SK-N-SH (cell line): ENCODE measurements at regions not wholly inside any gene's neighbourhood (a gene's known extent, or its start where the extent isn't known, plus 50 kb on each side); places are given as distances from the start of the nearest gene placed in this dataset.

Source experiments
- CTCF ChIA-PET: fragments of 300-600, 350-600 bp; formaldehyde crosslinking; extraction: SDS; loops from one replicate; lab custom pipeline; 2021; lab: Yijun Ruan, JAX
- POLR2A ChIA-PET: fragments of 350-600 bp; sonication (Branson Sonifier 250); formaldehyde crosslinking; extraction: SDS; loops from one replicate; lab custom pipeline; 2020; ENCODE audit warnings: antibody characterized with exemption, inconsistent platforms; lab: Yijun Ruan, JAX
- DNase-seq: peaks from one replicate; pipeline ENCODE4 v3.0.0; 2012
- H2AFZ ChIP-seq: fragments of 200-600 bp; sonication (generic); 2 replicates; pipeline ENCODE4 v1.8.1; 2016; ENCODE audit warnings: antibody characterized with exemption, mild to moderate bottlenecking, low read depth
- H3F3A ChIP-seq: fragments of 200-600 bp; sonication (generic); replicated peaks from 2 replicates; pipeline ENCODE3; 2016; ENCODE audit warnings: antibody characterized with exemption, mild to moderate bottlenecking; ENCODE audit not compliant: insufficient read depth
- H3K27ac ChIP-seq, 2 experiments: fragments of 200-500 bp in 1 of 2; fragments of 200-600 bp in 1 of 2; sonication (Bioruptor generic) in 1 of 2; sonication (generic), shearing (Covaris generic) in 1 of 2; 2 replicates each; pipeline versions ENCODE4 v1.5.1 to v1.6.1; 2014 to 2016; ENCODE audit warnings: low read depth in 2 of 2, inconsistent platforms in 1 of 2, low read length in 1 of 2, mild to moderate bottlenecking in 1 of 2, mixed read lengths in 1 of 2
- H3K27me3 ChIP-seq: fragments of 200-600 bp; sonication (generic), shearing (Covaris generic); 2 replicates; pipeline ENCODE4 v1.6.1; 2016; ENCODE audit warnings: mixed run types; ENCODE audit not compliant: insufficient read depth
- H3K36me3 ChIP-seq, 2 experiments: fragments of 200-500 bp in 1 of 2; fragments of 200-600 bp in 1 of 2; sonication (Bioruptor generic) in 1 of 2; sonication (generic) in 1 of 2; replicated peaks in 1 of 2; 2 replicates each; pipeline versions ENCODE3 to v1.5.1; 2014 to 2016; ENCODE audit warnings: low read length in 1 of 2, mild to moderate bottlenecking in 1 of 2; ENCODE audit not compliant: insufficient read depth in 2 of 2, control insufficient read depth in 1 of 2
- H3K4me1 ChIP-seq, 2 experiments: fragments of 200-500 bp in 1 of 2; fragments of 200-600 bp in 1 of 2; sonication (Bioruptor generic) in 1 of 2; sonication (generic), shearing (Covaris generic) in 1 of 2; 2 replicates each; pipeline versions ENCODE4 v1.5.1 to v1.6.1; 2014 to 2016; ENCODE audit warnings: low read depth in 1 of 2, low read length in 1 of 2, mixed run types in 1 of 2; ENCODE audit not compliant: insufficient read depth in 2 of 2, control insufficient read depth in 1 of 2
- H3K4me2 ChIP-seq: fragments of 200-600 bp; sonication (generic), shearing (Covaris generic); 2 replicates; pipeline ENCODE4 v1.6.1; 2017; ENCODE audit warnings: mixed run types
- H3K4me3 ChIP-seq, 2 experiments: fragments of 200-500 bp in 1 of 2; fragments of 200-600 bp in 1 of 2; sonication (Bioruptor generic) in 1 of 2; sonication (generic), shearing (Covaris generic) in 1 of 2; 2 replicates each; pipeline versions ENCODE4 v1.5.1 to v1.8.1; 2014 to 2016; ENCODE audit warnings: low read depth in 2 of 2, inconsistent platforms in 1 of 2, low read length in 1 of 2, mild to moderate bottlenecking in 1 of 2, mixed read lengths in 1 of 2, moderate library complexity in 1 of 2
- H3K79me2 ChIP-seq: fragments of 200-600 bp; sonication (generic); 2 replicates; pipeline ENCODE4 v1.8.1; 2017; ENCODE audit warnings: mild to moderate bottlenecking; ENCODE audit not compliant: insufficient read depth
- H3K9ac ChIP-seq: fragments of 200-600 bp; sonication (generic); 2 replicates; pipeline ENCODE4 v1.6.1; 2017; ENCODE audit warnings: mixed run types
- H3K9me2 ChIP-seq: fragments of 200-600 bp; sonication (generic); 2 replicates; pipeline ENCODE4 v1.6.1; 2017; ENCODE audit warnings: mixed run types
- H3K9me3 ChIP-seq: fragments of 200-600 bp; sonication (generic); 2 replicates; pipeline ENCODE4 v1.6.1; 2017; ENCODE audit warnings: mixed run types, mild to moderate bottlenecking, moderate library complexity
- H4K20me1 ChIP-seq: fragments of 200-600 bp; sonication (generic); 2 replicates; pipeline ENCODE4 v1.6.1; 2017; ENCODE audit warnings: mild to moderate bottlenecking, mixed run types; ENCODE audit not compliant: insufficient read depth
- RCOR1 ChIP-seq: fragments of 150-350 bp; IDR thresholded peaks from 2 replicates; pipeline ENCODE4 v1.6.1; 2017; ENCODE audit warnings: antibody characterized with exemption, low read length
- WGBS: methylation state at CpG from one replicate; pipeline ENCODE4 v1.1.6; 2017; ENCODE audit warnings: low lambda C conversion rate; 5-methylcytosine and 5-hydroxymethylcytosine counted together
- TF ChIP-seq, protein P1 (sequence below): IDR thresholded peaks from 2 replicates; pipeline ENCODE4 v1.6.1; 2012; ENCODE audit warnings: mild to moderate bottlenecking, low read depth, low read length, moderate library complexity
- TF ChIP-seq, protein P2 (sequence below): IDR thresholded peaks from 2 replicates; pipeline ENCODE4 v1.4.0; 2012; ENCODE audit warnings: low read depth

DNA sequence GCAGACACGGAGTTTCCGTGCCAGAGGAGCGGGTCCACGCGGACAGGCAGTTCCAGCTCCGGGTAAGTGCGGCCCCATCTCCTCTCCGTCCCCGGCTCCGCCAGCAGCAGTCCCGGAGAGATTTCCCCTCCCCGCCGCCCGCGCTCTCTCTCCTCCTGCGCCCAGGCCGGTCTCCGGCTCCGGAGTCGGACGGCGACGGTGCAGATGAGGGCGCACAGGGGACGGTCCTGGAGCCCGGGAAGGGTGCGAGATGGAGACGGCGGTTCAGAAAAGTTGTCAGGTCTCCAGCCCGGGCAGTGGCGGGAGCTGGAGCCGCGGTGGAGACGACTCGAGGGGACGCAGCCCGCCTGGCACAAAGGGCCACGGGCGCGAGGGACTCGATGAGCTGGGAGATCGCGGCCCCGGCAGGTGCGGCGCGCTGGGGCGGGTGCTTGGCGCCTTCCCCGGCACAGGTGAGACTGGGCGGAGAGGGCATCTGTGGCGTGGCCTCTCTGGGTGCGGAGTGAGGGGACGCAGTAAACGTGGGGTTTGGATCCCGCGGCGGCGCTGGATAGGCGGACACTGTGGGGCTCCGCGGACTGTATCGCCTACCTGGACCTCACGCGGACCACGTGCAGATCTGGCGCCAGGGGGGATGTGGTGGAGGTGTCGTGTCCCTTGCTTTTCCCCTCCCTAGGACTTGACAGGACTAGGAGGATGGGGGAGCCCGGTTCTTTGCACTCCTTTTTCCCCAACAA is 1540.3 kb upstream of the TMEM132C start:
- no peak overlapping the region for H3K4me3 ChIP-seq
- no peaks in the 10 kb centered on the region for H3K9me3 ChIP-seq
- no peak for TF ChIP-seq RCOR1
- no peaks in the 10 kb centered on the region for H3F3A ChIP-seq
- ChIA-PET CTCF (no interaction called here), POLR2A (no interaction called here)
- H3K27me3 ChIP-seq = no peaks in the 10 kb centered on the region
- H2AFZ ChIP-seq = no peak overlapping the region
- no peak overlapping the region for H3K4me2 ChIP-seq
- no peak overlapping the region for H3K27ac ChIP-seq
- WGBS = 77% methylated on average over 61 of the region's 69 CpGs
- peak; percentile 7 for DNase-seq
- H3K4me1 ChIP-seq = no peaks in the 10 kb centered on the region
- H3K79me2 ChIP-seq = no peaks in the 10 kb centered on the region
- H3K9ac ChIP-seq = no peak overlapping the region
- H4K20me1 ChIP-seq = no peaks in the 10 kb centered on the region
- H3K9me2 ChIP-seq = no peaks in the 10 kb centered on the region
- no peaks in the 10 kb centered on the region for H3K36me3 ChIP-seq

DNA sequence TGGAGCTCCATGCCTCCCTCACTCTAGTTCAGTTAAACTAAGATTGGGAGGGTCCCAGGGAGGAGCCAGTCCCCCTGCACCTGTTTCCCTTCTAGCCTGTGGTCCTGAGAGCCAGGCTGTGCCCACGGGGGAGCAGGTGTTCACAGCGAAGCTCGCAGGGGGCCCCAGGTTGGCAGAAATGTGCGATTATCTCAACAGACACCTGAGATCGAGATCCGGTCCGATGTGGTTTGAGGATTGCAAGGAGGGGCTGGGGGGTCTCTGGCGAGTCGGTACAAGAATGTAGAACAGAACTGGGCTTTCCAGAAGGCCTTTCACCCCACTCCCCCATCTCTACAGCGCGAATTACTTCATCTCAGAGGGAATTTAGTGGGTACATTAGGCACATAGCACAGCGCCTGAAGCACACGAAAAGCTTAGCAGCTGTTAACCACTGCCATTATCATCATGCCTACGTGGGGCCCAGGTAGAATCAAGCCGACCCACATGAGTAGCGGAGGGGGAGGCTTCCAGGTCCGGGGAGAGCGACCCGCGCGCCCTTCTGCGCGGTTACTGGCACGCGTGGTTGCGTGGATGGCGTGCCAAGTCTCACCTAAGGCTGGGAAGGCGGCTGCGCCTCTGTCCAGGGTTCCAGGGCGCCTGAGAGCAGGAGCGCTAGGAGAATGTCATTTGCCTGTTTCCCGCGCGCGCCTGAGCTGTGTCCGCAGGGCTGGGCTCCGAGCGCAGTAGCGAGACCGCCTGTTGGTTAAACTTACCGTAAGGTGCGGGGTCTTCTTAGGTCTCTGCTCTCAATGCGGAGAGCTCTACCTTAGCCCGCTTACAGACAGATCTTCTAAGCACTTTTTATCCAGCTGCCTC is 1539.5 kb upstream of the TMEM132C start:
- POLR2A ChIA-PET = no interaction called here
- H3K4me2 ChIP-seq = no peak overlapping the region

More for the DNA sequence above, 1539.5 kb upstream of the TMEM132C start:
- Histone ChIP-seq H3K9ac (no peak overlapping the region), H3K4me3 (no peak overlapping the region), H4K20me1 (no peaks in the 10 kb centered on the region), H3K27ac (no peak overlapping the region), H3F3A (no peaks in the 10 kb centered on the region), H2AFZ (no peak overlapping the region), H3K27me3 (no peaks in the 10 kb centered on the region), H3K36me3 (no peaks in the 10 kb centered on the region), H3K79me2 (no peaks in the 10 kb centered on the region), H3K9me3 (no peaks in the 10 kb centered on the region), H3K4me1 (no peaks in the 10 kb centered on the region), H3K9me2 (no peaks in the 10 kb centered on the region)
- WGBS = 32% methylated on average over 24 of the region's 44 CpGs
- no peak for DNase-seq
- TF ChIP-seq, protein P1, sequence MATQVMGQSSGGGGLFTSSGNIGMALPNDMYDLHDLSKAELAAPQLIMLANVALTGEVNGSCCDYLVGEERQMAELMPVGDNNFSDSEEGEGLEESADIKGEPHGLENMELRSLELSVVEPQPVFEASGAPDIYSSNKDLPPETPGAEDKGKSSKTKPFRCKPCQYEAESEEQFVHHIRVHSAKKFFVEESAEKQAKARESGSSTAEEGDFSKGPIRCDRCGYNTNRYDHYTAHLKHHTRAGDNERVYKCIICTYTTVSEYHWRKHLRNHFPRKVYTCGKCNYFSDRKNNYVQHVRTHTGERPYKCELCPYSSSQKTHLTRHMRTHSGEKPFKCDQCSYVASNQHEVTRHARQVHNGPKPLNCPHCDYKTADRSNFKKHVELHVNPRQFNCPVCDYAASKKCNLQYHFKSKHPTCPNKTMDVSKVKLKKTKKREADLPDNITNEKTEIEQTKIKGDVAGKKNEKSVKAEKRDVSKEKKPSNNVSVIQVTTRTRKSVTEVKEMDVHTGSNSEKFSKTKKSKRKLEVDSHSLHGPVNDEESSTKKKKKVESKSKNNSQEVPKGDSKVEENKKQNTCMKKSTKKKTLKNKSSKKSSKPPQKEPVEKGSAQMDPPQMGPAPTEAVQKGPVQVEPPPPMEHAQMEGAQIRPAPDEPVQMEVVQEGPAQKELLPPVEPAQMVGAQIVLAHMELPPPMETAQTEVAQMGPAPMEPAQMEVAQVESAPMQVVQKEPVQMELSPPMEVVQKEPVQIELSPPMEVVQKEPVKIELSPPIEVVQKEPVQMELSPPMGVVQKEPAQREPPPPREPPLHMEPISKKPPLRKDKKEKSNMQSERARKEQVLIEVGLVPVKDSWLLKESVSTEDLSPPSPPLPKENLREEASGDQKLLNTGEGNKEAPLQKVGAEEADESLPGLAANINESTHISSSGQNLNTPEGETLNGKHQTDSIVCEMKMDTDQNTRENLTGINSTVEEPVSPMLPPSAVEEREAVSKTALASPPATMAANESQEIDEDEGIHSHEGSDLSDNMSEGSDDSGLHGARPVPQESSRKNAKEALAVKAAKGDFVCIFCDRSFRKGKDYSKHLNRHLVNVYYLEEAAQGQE = peak; percentile 79; the same call in 1 of the 2 replicates
- TF ChIP-seq, protein P2, sequence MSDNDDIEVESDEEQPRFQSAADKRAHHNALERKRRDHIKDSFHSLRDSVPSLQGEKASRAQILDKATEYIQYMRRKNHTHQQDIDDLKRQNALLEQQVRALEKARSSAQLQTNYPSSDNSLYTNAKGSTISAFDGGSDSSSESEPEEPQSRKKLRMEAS = no peak
- CTCF ChIA-PET = no interaction called here
